ENCODE measurements at regions not wholly inside any gene's neighbourhood (a gene's known extent, or its start where the extent isn't known, plus 50 kb on each side); places are given as distances from the start of the nearest gene placed in this dataset.

GRCh38 chr14:83520837-83521236 lies 1987.2 kb upstream of the SEL1L start:
- Histone ChIP-seq H3K36me3 (replicated peaks; ENCODE audit: insufficient read depth, low read depth) (no peaks in the 10 kb centered on the region), H3K4me3 (no peak overlapping the region), H3K79me2 (no peaks in the 10 kb centered on the region), H3K27me3 (no peaks in the 10 kb centered on the region), H2AFZ (no peak overlapping the region), H4K20me1 (ENCODE audit: insufficient read depth, poor library complexity, severe bottlenecking) (no peaks in the 10 kb centered on the region), H3K27ac (no peak overlapping the region), H3K4me2 (no peak overlapping the region), H3K4me1 (ENCODE audit: insufficient read depth) (peaks cover 5% of the 10 kb centered on the region), H3K9me2 (replicated peaks; ENCODE audit: insufficient read depth) (no peaks in the 10 kb centered on the region), H3K9me3 (ENCODE audit: low read depth) (no peaks in the 10 kb centered on the region)
- 62% methylated on average over 3 of the region's 3 CpGs for WGBS (ENCODE audit: low lambda C conversion rate, missing lambda C conversion rate)
- TF ChIP-seq EZH2phosphoT487 (IDR thresholded peaks at IDR 0.05; ENCODE audit: low read depth, severe bottlenecking, unreplicated experiment) (no peak), CTCF (IDR thresholded peaks at IDR 0.05; ENCODE audit: poor library complexity) (no peak), EZH2 (IDR thresholded peaks at IDR 0.05; ENCODE audit: borderline replicate concordance) (no peak)
- no peak for DNase-seq (ENCODE audit: low spot score)

- no peaks in the 10 kb centered on the region for H3K36me3 ChIP-seq (replicated peaks; ENCODE audit: insufficient read depth, low read depth)
- H3K4me3 ChIP-seq, result no peak overlapping the region
- H3K27me3 ChIP-seq, result no peaks in the 10 kb centered on the region
- no peak overlapping the region for H2AFZ ChIP-seq
- TF ChIP-seq CTCF (IDR thresholded peaks at IDR 0.05; ENCODE audit: poor library complexity), result no peak
- no peak for TF ChIP-seq EZH2 (IDR thresholded peaks at IDR 0.05; ENCODE audit: borderline replicate concordance)
- TF ChIP-seq EZH2phosphoT487 (IDR thresholded peaks at IDR 0.05; ENCODE audit: low read depth, severe bottlenecking, unreplicated experiment), result no peak
- DNase-seq (ENCODE audit: low spot score), result no peak
- no peaks in the 10 kb centered on the region for H3K79me2 ChIP-seq
- H4K20me1 ChIP-seq (ENCODE audit: insufficient read depth, poor library complexity, severe bottlenecking), result no peaks in the 10 kb centered on the region
- no peaks in the 10 kb centered on the region for H3K9me3 ChIP-seq (ENCODE audit: low read depth)
- H3K4me2 ChIP-seq, result no peak overlapping the region
- no peaks in the 10 kb centered on the region for H3K9me2 ChIP-seq (replicated peaks; ENCODE audit: insufficient read depth)
- H3K27ac ChIP-seq, result no peak overlapping the region
- no peaks in the 10 kb centered on the region for H3K4me1 ChIP-seq (ENCODE audit: insufficient read depth)
- WGBS (ENCODE audit: low lambda C conversion rate, missing lambda C conversion rate), result 98% methylated on average over 2 of the region's 2 CpGs
Observed at GRCh38 chr14:83529531-83529930, 1995.9 kb upstream of the SEL1L start.

GRCh38 chr14:83533734-83534133 lies 1996.2 kb upstream of the FLRT2 start:
- no peaks in the 10 kb centered on the region for H3K9me2 ChIP-seq (replicated peaks; ENCODE audit: insufficient read depth)
- H3K4me1 ChIP-seq (ENCODE audit: insufficient read depth), result no peaks in the 10 kb centered on the region
- H3K27ac ChIP-seq, result no peak overlapping the region
- no peaks in the 10 kb centered on the region for H3K9me3 ChIP-seq (ENCODE audit: low read depth)
- TF ChIP-seq EZH2 (IDR thresholded peaks at IDR 0.05; ENCODE audit: borderline replicate concordance) (no peak), CTCF (IDR thresholded peaks at IDR 0.05; ENCODE audit: poor library complexity) (no peak), EZH2phosphoT487 (IDR thresholded peaks at IDR 0.05; ENCODE audit: low read depth, severe bottlenecking, unreplicated experiment) (no peak)
- H3K27me3 ChIP-seq, result no peaks in the 10 kb centered on the region
- no peaks in the 10 kb centered on the region for H3K36me3 ChIP-seq (replicated peaks; ENCODE audit: insufficient read depth, low read depth)
- H3K79me2 ChIP-seq, result no peaks in the 10 kb centered on the region
- no peaks in the 10 kb centered on the region for H4K20me1 ChIP-seq (ENCODE audit: insufficient read depth, poor library complexity, severe bottlenecking)
- H3K4me3 ChIP-seq, result no peak overlapping the region
- H3K4me2 ChIP-seq, result no peak overlapping the region
- no peak for DNase-seq (ENCODE audit: low spot score)
- H2AFZ ChIP-seq, result no peak overlapping the region

GRCh38 chr14:83534995-83535394 lies 1994.9 kb upstream of the FLRT2 start:
- no peaks in the 10 kb centered on the region for H3K27me3 ChIP-seq
- no peak for DNase-seq (ENCODE audit: low spot score)
- H3K9me2 ChIP-seq (replicated peaks; ENCODE audit: insufficient read depth), result no peaks in the 10 kb centered on the region
- H3K36me3 ChIP-seq (replicated peaks; ENCODE audit: insufficient read depth, low read depth), result no peaks in the 10 kb centered on the region
- H3K79me2 ChIP-seq, result no peaks in the 10 kb centered on the region
- no peaks in the 10 kb centered on the region for H3K9me3 ChIP-seq (ENCODE audit: low read depth)
- WGBS (ENCODE audit: low lambda C conversion rate, missing lambda C conversion rate), result 29% methylated on average over 1 of the region's 1 CpG
- TF ChIP-seq EZH2phosphoT487 (IDR thresholded peaks at IDR 0.05; ENCODE audit: low read depth, severe bottlenecking, unreplicated experiment), result no peak
- no peak for TF ChIP-seq CTCF (IDR thresholded peaks at IDR 0.05; ENCODE audit: poor library complexity)
- no peak for TF ChIP-seq EZH2 (IDR thresholded peaks at IDR 0.05; ENCODE audit: borderline replicate concordance)
- H4K20me1 ChIP-seq (ENCODE audit: insufficient read depth, poor library complexity, severe bottlenecking), result no peaks in the 10 kb centered on the region
- no peaks in the 10 kb centered on the region for H3K4me1 ChIP-seq (ENCODE audit: insufficient read depth)
- no peak overlapping the region for H3K4me3 ChIP-seq
- no peak overlapping the region for H3K27ac ChIP-seq
- H3K4me2 ChIP-seq, result no peak overlapping the region
- no peak overlapping the region for H2AFZ ChIP-seq
